ENCODE measurements at regions not wholly inside any gene's neighbourhood (a gene's known extent, or its start where the extent isn't known, plus 50 kb on each side); places are given as distances from the start of the nearest gene placed in this dataset.

DNA sequence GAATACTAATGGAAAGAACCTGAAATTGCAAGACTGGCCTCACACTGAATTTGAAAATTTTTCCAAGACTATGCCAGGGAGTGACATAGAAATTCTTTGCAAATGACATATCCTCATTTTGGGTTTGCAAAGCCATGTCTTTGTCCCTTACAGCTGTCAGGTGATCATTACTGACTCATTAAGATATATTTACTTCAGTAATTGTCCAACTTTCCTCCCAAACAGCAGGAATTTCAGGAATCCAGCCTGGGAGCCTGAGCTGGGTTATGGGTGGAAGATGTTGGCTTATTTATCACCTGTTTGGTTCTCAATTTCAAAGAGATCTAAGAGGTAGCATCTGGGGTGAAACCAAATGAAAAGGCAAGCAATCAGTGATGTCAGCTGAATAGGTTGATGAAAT is 111.6 kb upstream of the ACP3 start:
- Histone ChIP-seq H3K9ac (ENCODE audit: control insufficient read depth, extremely low read depth, insufficient read depth, low read length) (no peak overlapping the region), H3K36me3 (ENCODE audit: control insufficient read depth in 2 of 2, extremely low read depth in 1 of 2, insufficient read depth in 2 of 2, low read length in 2 of 2) (no peaks in the 10 kb centered on the region), H3K9me1 (ENCODE audit: control insufficient read depth, extremely low read depth, insufficient read depth, low read length) (no peaks in the 10 kb centered on the region), H3K4me2 (ENCODE audit: control insufficient read depth, extremely low read depth, insufficient read depth, low read depth, low read length) (no peak overlapping the region), H3K4me1 (ENCODE audit: control insufficient read depth, extremely low read depth, insufficient read depth, low read length) (no peaks in the 10 kb centered on the region), H3K79me2 (ENCODE audit: control insufficient read depth, insufficient read depth, low read length) (no peaks in the 10 kb centered on the region), H3K4me3 (ENCODE audit: control insufficient read depth in 2 of 3, extremely low read depth in 1 of 3, insufficient read depth in 2 of 3, low read depth in 1 of 3, low read length in 3 of 3) (no peak overlapping the region), H3K9me3 (ENCODE audit: control insufficient read depth, low read depth, low read length) (no peaks in the 10 kb centered on the region), H4K20me1 (ENCODE audit: control insufficient read depth, extremely low read depth, insufficient read depth, low read length) (no peaks in the 10 kb centered on the region), H3K27ac (ENCODE audit: control insufficient read depth, insufficient read depth, low read length) (no peak overlapping the region), H3K27me3 (ENCODE audit: control insufficient read depth, extremely low read depth, insufficient read depth, low read length) (no peaks in the 10 kb centered on the region), H2AFZ (ENCODE audit: control insufficient read depth, low read length) (no peak overlapping the region)
- dilution Hi-C loops (cut with MboI; ENCODE audit: extremely low pct_ligation_motif_present, low sequenced_read_pairs) = no loop called here
- FAIRE-seq = no peak
- TF ChIP-seq, protein P1, sequence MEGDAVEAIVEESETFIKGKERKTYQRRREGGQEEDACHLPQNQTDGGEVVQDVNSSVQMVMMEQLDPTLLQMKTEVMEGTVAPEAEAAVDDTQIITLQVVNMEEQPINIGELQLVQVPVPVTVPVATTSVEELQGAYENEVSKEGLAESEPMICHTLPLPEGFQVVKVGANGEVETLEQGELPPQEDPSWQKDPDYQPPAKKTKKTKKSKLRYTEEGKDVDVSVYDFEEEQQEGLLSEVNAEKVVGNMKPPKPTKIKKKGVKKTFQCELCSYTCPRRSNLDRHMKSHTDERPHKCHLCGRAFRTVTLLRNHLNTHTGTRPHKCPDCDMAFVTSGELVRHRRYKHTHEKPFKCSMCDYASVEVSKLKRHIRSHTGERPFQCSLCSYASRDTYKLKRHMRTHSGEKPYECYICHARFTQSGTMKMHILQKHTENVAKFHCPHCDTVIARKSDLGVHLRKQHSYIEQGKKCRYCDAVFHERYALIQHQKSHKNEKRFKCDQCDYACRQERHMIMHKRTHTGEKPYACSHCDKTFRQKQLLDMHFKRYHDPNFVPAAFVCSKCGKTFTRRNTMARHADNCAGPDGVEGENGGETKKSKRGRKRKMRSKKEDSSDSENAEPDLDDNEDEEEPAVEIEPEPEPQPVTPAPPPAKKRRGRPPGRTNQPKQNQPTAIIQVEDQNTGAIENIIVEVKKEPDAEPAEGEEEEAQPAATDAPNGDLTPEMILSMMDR (optimal IDR thresholded peaks at IDR 0.05 in 1 of 3, IDR thresholded peaks at IDR 0.05 in 1 of 3, conservative IDR thresholded peaks at IDR 0.05 in 1 of 3; ENCODE audit: extremely low read depth in 1 of 3, insufficient read depth in 2 of 3, low read length in 3 of 3) = no peak
- no peak for TF ChIP-seq EZH2 (IDR thresholded peaks at IDR 0.05; ENCODE audit: low read length)
- no peak for DNase-seq (ENCODE audit: low read depth, low spot score)

GRCh38 chr3:132209855-132210254 is 107.4 kb upstream of the ACP3 start:
- Histone ChIP-seq H2AFZ (ENCODE audit: control insufficient read depth, low read length) (no peak overlapping the region), H3K4me2 (ENCODE audit: control insufficient read depth, extremely low read depth, insufficient read depth, low read depth, low read length) (no peak overlapping the region), H3K4me3 (ENCODE audit: control insufficient read depth in 2 of 3, extremely low read depth in 1 of 3, insufficient read depth in 2 of 3, low read depth in 1 of 3, low read length in 3 of 3) (no peak overlapping the region), H3K36me3 (ENCODE audit: control insufficient read depth in 2 of 2, extremely low read depth in 1 of 2, insufficient read depth in 2 of 2, low read length in 2 of 2) (no peaks in the 10 kb centered on the region), H3K79me2 (ENCODE audit: control insufficient read depth, insufficient read depth, low read length) (no peaks in the 10 kb centered on the region), H3K9ac (ENCODE audit: control insufficient read depth, extremely low read depth, insufficient read depth, low read length) (no peak overlapping the region), H3K4me1 (ENCODE audit: control insufficient read depth, extremely low read depth, insufficient read depth, low read length) (no peaks in the 10 kb centered on the region), H3K27me3 (ENCODE audit: control insufficient read depth, extremely low read depth, insufficient read depth, low read length) (no peaks in the 10 kb centered on the region), H3K9me3 (ENCODE audit: control insufficient read depth, low read depth, low read length) (no peaks in the 10 kb centered on the region), H3K9me1 (ENCODE audit: control insufficient read depth, extremely low read depth, insufficient read depth, low read length) (no peaks in the 10 kb centered on the region), H4K20me1 (ENCODE audit: control insufficient read depth, extremely low read depth, insufficient read depth, low read length) (no peaks in the 10 kb centered on the region), H3K27ac (ENCODE audit: control insufficient read depth, insufficient read depth, low read length) (no peak overlapping the region)
- FAIRE-seq = no peak
- dilution Hi-C loops (cut with MboI; ENCODE audit: extremely low pct_ligation_motif_present, low sequenced_read_pairs) = no loop called here
- TF ChIP-seq EZH2 (IDR thresholded peaks at IDR 0.05; ENCODE audit: low read length) = no peak
- TF ChIP-seq, protein P1 (optimal IDR thresholded peaks at IDR 0.05 in 1 of 3, IDR thresholded peaks at IDR 0.05 in 1 of 3, conservative IDR thresholded peaks at IDR 0.05 in 1 of 3; ENCODE audit: extremely low read depth in 1 of 3, insufficient read depth in 2 of 3, low read length in 3 of 3) = no peak
- no peak for DNase-seq (ENCODE audit: low read depth, low spot score)

Data from keratinocyte (primary cell).